K562 (cell line): ENCODE measurements at regions not wholly inside any gene's neighbourhood (a gene's known extent, or its start where the extent isn't known, plus 50 kb on each side); places are given as distances from the start of the nearest gene placed in this dataset.
"Not testable (repeated sequence)": the region's sequence is repeated elsewhere in the genome, so short reads cannot be mapped to it uniquely, and the experiment has no call there.

Experiments
- ATAC-seq: fragments of 200-7000 bp; cut with Tn5 transposase; 3 replicates; pipeline ENCODE4 v1.9.1; 2020; ENCODE audit warnings: moderate library complexity
- BruUV-seq: library from RNA; stranded (reverse); fragments of 400-500 nt; replicated peaks from 2 replicates; lab custom pipeline; 2021; lab: Mats Ljungman, UMichigan
- CTCF ChIA-PET: fragments of 300-600 bp; formaldehyde crosslinking; extraction: SDS; loops from one replicate; lab custom pipeline; 2021; ENCODE audit warnings: low intra/inter-chr PET ratio; lab: Yijun Ruan, JAX
- POLR2A ChIA-PET: fragments of 300-600, 350-650 bp; sonication (Branson Sonifier 250); formaldehyde crosslinking; extraction: SDS; loops from one replicate; lab custom pipeline; 2021; ENCODE audit warnings: antibody characterized with exemption, inconsistent platforms; lab: Yijun Ruan, JAX
- DNase-seq, 4 experiments: peaks; one replicate each; pipeline versions ENCODE4 v3.0.0 to v3.0.0-alpha.2; 2011 to 2018; ENCODE audit warnings: low spot score in 3 of 4, mixed read lengths in 3 of 4; ENCODE audit errors: extremely low read depth in 1 of 4
- FAIRE-seq: peaks from 2 replicates; lab custom pipeline; 2011; peaks lifted over from hg19 to GRCh38; lab: Jason Lieb, UNC
- H2AFZ ChIP-seq: 2 replicates; pipeline ENCODE4 v1.6.0; 2011; ENCODE audit warnings: low read depth, low read length, control low read depth, inconsistent platforms
- H3K27ac ChIP-seq: fragments of 200-600 bp; 3 replicates; pipeline ENCODE4 v1.8.0; 2011; ENCODE audit warnings: low read depth, mild to moderate bottlenecking, control low read depth, inconsistent platforms, low read length, moderate library complexity, mixed read lengths; ENCODE audit errors: extremely low read depth
- H3K27me3 ChIP-seq, 2 experiments: fragments of 300-600 bp in 1 of 2; 2 replicates in 1 of 2; 3 replicates in 1 of 2; pipeline versions ENCODE4 v1.6.0 to v1.8.0; 2011; ENCODE audit warnings: inconsistent platforms in 2 of 2, low read length in 2 of 2, mild to moderate bottlenecking in 1 of 2, mixed read lengths in 1 of 2, moderate library complexity in 1 of 2; ENCODE audit not compliant: control insufficient read depth in 2 of 2, insufficient read depth in 2 of 2
- H3K36me3 ChIP-seq: fragments of 300-600 bp; 3 replicates; pipeline ENCODE4 v1.8.0; 2011; ENCODE audit warnings: mild to moderate bottlenecking, low read length, inconsistent platforms; ENCODE audit not compliant: control insufficient read depth, insufficient read depth
- H3K4me1 ChIP-seq, 2 experiments: fragments of 200-600 bp in 1 of 2; replicated peaks in 1 of 2; 2 replicates in 1 of 2; 3 replicates in 1 of 2; pipeline versions ENCODE4 v1.5.1 to v1.8.0; 2011; ENCODE audit warnings: inconsistent platforms in 2 of 2, low read length in 2 of 2, mild to moderate bottlenecking in 1 of 2, mixed read lengths in 1 of 2, moderate library complexity in 1 of 2; ENCODE audit not compliant: control insufficient read depth in 2 of 2, insufficient read depth in 2 of 2
- H3K4me2 ChIP-seq: 2 replicates; pipeline ENCODE4 v1.6.1; 2011; ENCODE audit warnings: low read length, control low read depth, inconsistent platforms, mixed read lengths; ENCODE audit not compliant: insufficient read depth
- H3K4me3 ChIP-seq: fragments of 200-600 bp; sonication (generic), shearing (Covaris generic); 2 replicates; pipeline ENCODE4 v1.5.1; 2016; ENCODE audit warnings: control low read depth, inconsistent platforms
- H3K79me2 ChIP-seq: fragments of 200-600 bp; 3 replicates; pipeline ENCODE4 v1.8.0; 2011; ENCODE audit warnings: low read length, inconsistent platforms; ENCODE audit not compliant: control insufficient read depth, insufficient read depth
- H3K9ac ChIP-seq, 2 experiments: 2 replicates each; pipeline versions ENCODE4 v1.6.0 to v1.6.1; 2011; ENCODE audit warnings: low read depth in 2 of 2, low read length in 2 of 2, control low read depth in 1 of 2, inconsistent platforms in 1 of 2, mild to moderate bottlenecking in 1 of 2, mixed read lengths in 1 of 2; ENCODE audit not compliant: insufficient read depth in 1 of 2
- H3K9me1 ChIP-seq: one replicate; pipeline ENCODE4 v1.6.0; 2011; ENCODE audit warnings: inconsistent platforms, mild to moderate bottlenecking, low read length, moderate library complexity; ENCODE audit not compliant: control insufficient read depth, insufficient read depth
- H3K9me3 ChIP-seq: replicated peaks from 2 replicates; pipeline ENCODE4 v1.5.1; 2011; ENCODE audit warnings: low read depth, low read length, inconsistent platforms; ENCODE audit not compliant: control insufficient read depth, insufficient read depth
- H4K20me1 ChIP-seq: replicated peaks from 2 replicates; pipeline ENCODE4 v1.6.1; 2011; ENCODE audit warnings: low read length, inconsistent platforms, mixed read lengths; ENCODE audit not compliant: control insufficient read depth, insufficient read depth
- RAD21 ChIP-seq, 2 experiments: fragments of 250-450 bp in 1 of 2; fragments of 450-650 bp in 1 of 2; sonication (Bioruptor Pico) in 1 of 2; formaldehyde crosslinking in 1 of 2; IDR thresholded peaks in 1 of 2; conservative IDR thresholded peaks in 1 of 2; 2 replicates each; pipeline versions ENCODE4 v1.4.0 to v1.8.0; 2020 to 2022; ENCODE audit warnings: mild to moderate bottlenecking in 2 of 2, moderate library complexity in 1 of 2
- WGBS: fragments of 100-300 bp; shearing (Covaris generic); methylation state at CpG from one replicate; pipeline ENCODE4 v1.1.6; 2016; ENCODE audit warnings: low coverage, mixed read lengths; ENCODE audit not compliant: insufficient coverage; ENCODE audit errors: missing lambda C conversion rate; 5-methylcytosine and 5-hydroxymethylcytosine counted together
- in situ Hi-C: fragments of 300-500 bp; cut with MboI; formaldehyde crosslinking; loops from 4 replicates; pipeline ENCODE4 v1.15.0; 2018; ENCODE audit warnings: inconsistent platforms, mixed read lengths
- intact Hi-C: fragments of 100-400 bp; cut with micrococcal nuclease; formaldehyde crosslinking; loops from 2 replicates; pipeline ENCODE4 v1.14.2; 2022
- TF ChIP-seq, protein P1 (sequence below), 3 experiments: IDR thresholded peaks in 2 of 3; conservative IDR thresholded peaks in 1 of 3; 2 replicates each; pipeline ENCODE4 v1.5.1; 2011 to 2012; ENCODE audit warnings: low read length in 3 of 3, mild to moderate bottlenecking in 3 of 3, control low read depth in 2 of 3, improper control_type of control experiment in 1 of 3, inconsistent platforms in 1 of 3, low read depth in 1 of 3, mixed read lengths in 1 of 3, moderate library complexity in 1 of 3; ENCODE audit not compliant: insufficient read depth in 2 of 3

DNA sequence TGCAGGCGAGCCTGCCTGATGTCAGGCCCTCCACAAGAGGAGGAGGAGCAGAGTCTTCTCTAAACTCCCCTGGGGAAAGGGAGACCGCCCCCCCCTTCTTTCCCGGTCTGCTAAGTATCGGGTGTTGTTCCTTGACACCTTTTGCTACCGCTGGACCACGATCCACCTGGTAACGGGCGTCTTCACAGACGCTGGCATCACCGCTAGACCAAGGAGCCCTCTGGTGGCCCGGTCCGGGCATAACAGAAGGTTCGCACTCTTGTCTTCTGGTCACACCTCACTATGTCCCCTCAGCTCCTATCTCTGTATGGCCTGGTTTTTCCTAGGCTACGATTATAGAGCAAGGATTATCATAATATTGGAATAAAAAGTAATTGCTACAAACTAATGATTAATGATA lies 86.0 kb upstream of the TNK2 start:
- H3K4me2 ChIP-seq, CTCF ChIA-PET, ATAC-seq, H3K4me3 ChIP-seq, H3K79me2 ChIP-seq, BruUV-seq, H3K4me1 ChIP-seq, H3K36me3 ChIP-seq, in situ Hi-C loops, intact Hi-C loops, H3K27me3 ChIP-seq, H3K9ac ChIP-seq, H3K27ac ChIP-seq, H4K20me1 ChIP-seq, H3K9me3 ChIP-seq, FAIRE-seq, H3K9me1 ChIP-seq: not testable (repeated sequence)
- peak in 1 of 4 experiments; percentile 62 for DNase-seq
- H2AFZ ChIP-seq, result 0 out of 2 replicates have a peak overlapping the region, but pooled peaks have one; percentile 70
- WGBS, result 9% methylated on average over 9 of the region's 14 CpGs
- POLR2A ChIA-PET, result interaction anchor here (0.6 kb wide), 1 partner anchor 66 kb away, joined by 3 read pairs; no protein-coding TSS in a partner anchor
- TF ChIP-seq, protein P1, sequence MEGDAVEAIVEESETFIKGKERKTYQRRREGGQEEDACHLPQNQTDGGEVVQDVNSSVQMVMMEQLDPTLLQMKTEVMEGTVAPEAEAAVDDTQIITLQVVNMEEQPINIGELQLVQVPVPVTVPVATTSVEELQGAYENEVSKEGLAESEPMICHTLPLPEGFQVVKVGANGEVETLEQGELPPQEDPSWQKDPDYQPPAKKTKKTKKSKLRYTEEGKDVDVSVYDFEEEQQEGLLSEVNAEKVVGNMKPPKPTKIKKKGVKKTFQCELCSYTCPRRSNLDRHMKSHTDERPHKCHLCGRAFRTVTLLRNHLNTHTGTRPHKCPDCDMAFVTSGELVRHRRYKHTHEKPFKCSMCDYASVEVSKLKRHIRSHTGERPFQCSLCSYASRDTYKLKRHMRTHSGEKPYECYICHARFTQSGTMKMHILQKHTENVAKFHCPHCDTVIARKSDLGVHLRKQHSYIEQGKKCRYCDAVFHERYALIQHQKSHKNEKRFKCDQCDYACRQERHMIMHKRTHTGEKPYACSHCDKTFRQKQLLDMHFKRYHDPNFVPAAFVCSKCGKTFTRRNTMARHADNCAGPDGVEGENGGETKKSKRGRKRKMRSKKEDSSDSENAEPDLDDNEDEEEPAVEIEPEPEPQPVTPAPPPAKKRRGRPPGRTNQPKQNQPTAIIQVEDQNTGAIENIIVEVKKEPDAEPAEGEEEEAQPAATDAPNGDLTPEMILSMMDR (IDR thresholded peaks at IDR 0.05 in 2 of 3, conservative IDR thresholded peaks at IDR 0.05 in 1 of 3; ENCODE audit: insufficient read depth in 2 of 3, low read depth in 1 of 3, low read length in 3 of 3), result peak; percentile 28 to 32 (median 29); a peak in 4 of 6 replicates
- TF ChIP-seq RAD21 (CRISPR knock-in tag; conservative IDR thresholded peaks at IDR 0.05 in 1 of 2, IDR thresholded peaks at IDR 0.05 in 1 of 2), result 0 out of 4 replicates have a peak, but pooled peaks of 1 of the 2 experiments have one; percentile 6

DNA sequence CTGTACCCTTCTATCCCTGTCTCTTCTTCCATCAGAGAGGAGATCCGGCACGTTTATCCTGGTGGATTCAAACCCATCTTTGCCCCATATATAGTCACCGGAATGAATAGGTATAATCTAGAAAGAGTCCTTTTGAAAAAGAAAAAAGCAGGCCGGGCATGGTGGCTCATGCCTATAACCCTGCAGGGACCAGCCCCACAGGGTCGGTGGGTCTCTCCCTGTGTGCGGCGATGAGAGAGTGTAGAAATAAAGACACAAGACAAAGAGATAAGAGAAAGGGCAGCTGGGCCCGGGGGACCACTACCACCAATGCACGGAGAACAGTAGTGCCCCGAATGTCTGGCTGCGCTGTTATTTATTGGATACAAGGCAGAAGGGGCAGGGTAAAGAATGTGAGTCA lies 85.3 kb upstream of the TNK2 start:
- H3K27ac ChIP-seq, H2AFZ ChIP-seq, ATAC-seq, H3K27me3 ChIP-seq, in situ Hi-C loops, H3K9me3 ChIP-seq, H3K4me1 ChIP-seq, H4K20me1 ChIP-seq, H3K36me3 ChIP-seq, FAIRE-seq, DNase-seq, BruUV-seq, H3K4me3 ChIP-seq, H3K4me2 ChIP-seq, POLR2A ChIA-PET, H3K9ac ChIP-seq, H3K9me1 ChIP-seq, intact Hi-C loops, H3K79me2 ChIP-seq, CTCF ChIA-PET: not testable (repeated sequence)
- WGBS, result 41% methylated on average over 2 of the region's 11 CpGs

DNA sequence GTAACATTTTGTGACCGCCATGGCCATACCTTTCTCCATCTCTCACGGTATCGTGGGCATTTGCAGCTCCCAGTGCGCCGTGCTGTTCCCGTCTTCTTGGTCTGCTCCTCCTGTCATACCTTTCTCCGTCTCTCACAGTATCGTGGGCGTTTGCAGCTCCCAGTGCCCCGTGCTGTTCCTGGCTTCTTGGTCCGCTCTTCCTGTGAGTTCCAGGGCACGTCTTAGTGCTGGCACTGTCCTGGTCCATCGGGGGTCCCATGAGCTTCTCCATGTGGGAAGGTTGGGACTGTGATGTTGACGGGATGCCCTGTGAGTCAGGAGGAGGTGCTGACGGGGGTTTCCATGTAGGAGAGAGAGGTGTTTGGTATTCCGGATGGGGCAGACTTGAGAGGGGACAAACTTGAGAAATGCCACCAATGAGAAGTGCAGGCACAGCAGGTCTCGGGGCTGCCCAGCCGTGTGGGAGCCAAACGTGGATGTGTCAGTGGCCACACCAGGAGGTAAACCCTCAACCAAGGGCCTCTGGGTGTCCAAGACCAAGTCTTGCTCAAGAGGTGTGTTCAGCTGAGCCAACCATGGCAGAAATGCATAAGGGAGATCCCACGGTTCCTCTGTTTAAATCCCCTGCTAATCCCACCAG lies 84.7 kb upstream of the TNK2 start:
- H3K27me3 ChIP-seq, H3K9me3 ChIP-seq, H4K20me1 ChIP-seq, FAIRE-seq, POLR2A ChIA-PET, H3K79me2 ChIP-seq, DNase-seq, H3K4me3 ChIP-seq, intact Hi-C loops, H3K9me1 ChIP-seq, CTCF ChIA-PET, ATAC-seq, H3K4me1 ChIP-seq, H3K27ac ChIP-seq, H3K9ac ChIP-seq, BruUV-seq, H3K36me3 ChIP-seq, H3K4me2 ChIP-seq, H2AFZ ChIP-seq, in situ Hi-C loops: not testable (repeated sequence)
- 55% methylated on average over 15 of the region's 20 CpGs for WGBS
